SK-N-SH (cell line): ENCODE measurements at regions not wholly inside any gene's neighbourhood (a gene's known extent, or its start where the extent isn't known, plus 50 kb on each side); places are given as distances from the start of the nearest gene placed in this dataset.

Experiments
- CTCF ChIA-PET: fragments of 300-600, 350-600 bp; formaldehyde crosslinking; extraction: SDS; loops from one replicate; lab custom pipeline; 2021; lab: Yijun Ruan, JAX
- POLR2A ChIA-PET: fragments of 350-600 bp; sonication (Branson Sonifier 250); formaldehyde crosslinking; extraction: SDS; loops from one replicate; lab custom pipeline; 2020; ENCODE audit warnings: antibody characterized with exemption, inconsistent platforms; lab: Yijun Ruan, JAX
- DNase-seq: peaks from one replicate; pipeline ENCODE4 v3.0.0; 2012
- H2AFZ ChIP-seq: fragments of 200-600 bp; sonication (generic); 2 replicates; pipeline ENCODE4 v1.8.1; 2016; ENCODE audit warnings: antibody characterized with exemption, mild to moderate bottlenecking, low read depth
- H3F3A ChIP-seq: fragments of 200-600 bp; sonication (generic); replicated peaks from 2 replicates; pipeline ENCODE3; 2016; ENCODE audit warnings: antibody characterized with exemption, mild to moderate bottlenecking; ENCODE audit not compliant: insufficient read depth
- H3K27ac ChIP-seq, 2 experiments: fragments of 200-500 bp in 1 of 2; fragments of 200-600 bp in 1 of 2; sonication (Bioruptor generic) in 1 of 2; sonication (generic), shearing (Covaris generic) in 1 of 2; 2 replicates each; pipeline versions ENCODE4 v1.5.1 to v1.6.1; 2014 to 2016; ENCODE audit warnings: low read depth in 2 of 2, inconsistent platforms in 1 of 2, low read length in 1 of 2, mild to moderate bottlenecking in 1 of 2, mixed read lengths in 1 of 2
- H3K27me3 ChIP-seq: fragments of 200-600 bp; sonication (generic), shearing (Covaris generic); 2 replicates; pipeline ENCODE4 v1.6.1; 2016; ENCODE audit warnings: mixed run types; ENCODE audit not compliant: insufficient read depth
- H3K36me3 ChIP-seq, 2 experiments: fragments of 200-500 bp in 1 of 2; fragments of 200-600 bp in 1 of 2; sonication (Bioruptor generic) in 1 of 2; sonication (generic) in 1 of 2; replicated peaks in 1 of 2; 2 replicates each; pipeline versions ENCODE3 to v1.5.1; 2014 to 2016; ENCODE audit warnings: low read length in 1 of 2, mild to moderate bottlenecking in 1 of 2; ENCODE audit not compliant: insufficient read depth in 2 of 2, control insufficient read depth in 1 of 2
- H3K4me1 ChIP-seq, 2 experiments: fragments of 200-500 bp in 1 of 2; fragments of 200-600 bp in 1 of 2; sonication (Bioruptor generic) in 1 of 2; sonication (generic), shearing (Covaris generic) in 1 of 2; 2 replicates each; pipeline versions ENCODE4 v1.5.1 to v1.6.1; 2014 to 2016; ENCODE audit warnings: low read depth in 1 of 2, low read length in 1 of 2, mixed run types in 1 of 2; ENCODE audit not compliant: insufficient read depth in 2 of 2, control insufficient read depth in 1 of 2
- H3K4me2 ChIP-seq: fragments of 200-600 bp; sonication (generic), shearing (Covaris generic); 2 replicates; pipeline ENCODE4 v1.6.1; 2017; ENCODE audit warnings: mixed run types
- H3K4me3 ChIP-seq, 2 experiments: fragments of 200-500 bp in 1 of 2; fragments of 200-600 bp in 1 of 2; sonication (Bioruptor generic) in 1 of 2; sonication (generic), shearing (Covaris generic) in 1 of 2; 2 replicates each; pipeline versions ENCODE4 v1.5.1 to v1.8.1; 2014 to 2016; ENCODE audit warnings: low read depth in 2 of 2, inconsistent platforms in 1 of 2, low read length in 1 of 2, mild to moderate bottlenecking in 1 of 2, mixed read lengths in 1 of 2, moderate library complexity in 1 of 2
- H3K79me2 ChIP-seq: fragments of 200-600 bp; sonication (generic); 2 replicates; pipeline ENCODE4 v1.8.1; 2017; ENCODE audit warnings: mild to moderate bottlenecking; ENCODE audit not compliant: insufficient read depth
- H3K9ac ChIP-seq: fragments of 200-600 bp; sonication (generic); 2 replicates; pipeline ENCODE4 v1.6.1; 2017; ENCODE audit warnings: mixed run types
- H3K9me2 ChIP-seq: fragments of 200-600 bp; sonication (generic); 2 replicates; pipeline ENCODE4 v1.6.1; 2017; ENCODE audit warnings: mixed run types
- H3K9me3 ChIP-seq: fragments of 200-600 bp; sonication (generic); 2 replicates; pipeline ENCODE4 v1.6.1; 2017; ENCODE audit warnings: mixed run types, mild to moderate bottlenecking, moderate library complexity
- H4K20me1 ChIP-seq: fragments of 200-600 bp; sonication (generic); 2 replicates; pipeline ENCODE4 v1.6.1; 2017; ENCODE audit warnings: mild to moderate bottlenecking, mixed run types; ENCODE audit not compliant: insufficient read depth
- ELF1 ChIP-seq: IDR thresholded peaks from 2 replicates; pipeline ENCODE4 v1.4.0; 2012
- EP300 ChIP-seq, 2 experiments: IDR thresholded peaks; 2 replicates each; pipeline versions ENCODE4 v1.4.0 to v1.6.1; 2012; ENCODE audit warnings: borderline replicate concordance in 1 of 2, low read depth in 1 of 2, low read length in 1 of 2
- FOSL2 ChIP-seq: IDR thresholded peaks from 2 replicates; pipeline ENCODE4 v1.4.0; 2012; ENCODE audit warnings: low read depth, mild to moderate bottlenecking, moderate library complexity, borderline replicate concordance
- GABPA ChIP-seq: IDR thresholded peaks from 2 replicates; pipeline ENCODE4 v1.4.0; 2012; ENCODE audit warnings: low read depth, mild to moderate bottlenecking
- IRF3 ChIP-seq: fragments of 150-350 bp; IDR thresholded peaks from 2 replicates; pipeline ENCODE4 v1.6.1; 2016; ENCODE audit warnings: mild to moderate bottlenecking, low read depth, low read length
- JUND ChIP-seq: IDR thresholded peaks from 2 replicates; pipeline ENCODE4 v1.4.0; 2012
- MXI1 ChIP-seq: IDR thresholded peaks from 2 replicates; pipeline ENCODE4 v1.6.1; 2012; ENCODE audit warnings: mild to moderate bottlenecking, low read depth, low read length, improper control_type of control experiment
- NFIC ChIP-seq: IDR thresholded peaks from 2 replicates; pipeline ENCODE4 v1.4.0; 2012; ENCODE audit warnings: borderline replicate concordance
- NRF1 ChIP-seq: IDR thresholded peaks from 2 replicates; pipeline ENCODE4 v1.6.1; 2012; ENCODE audit warnings: low read depth, mild to moderate bottlenecking, low read length
- RAD21 ChIP-seq: IDR thresholded peaks from 2 replicates; pipeline ENCODE4 v1.6.1; 2012; ENCODE audit warnings: mild to moderate bottlenecking, low read length
- RCOR1 ChIP-seq: fragments of 150-350 bp; IDR thresholded peaks from 2 replicates; pipeline ENCODE4 v1.6.1; 2017; ENCODE audit warnings: antibody characterized with exemption, low read length
- RFX5 ChIP-seq: IDR thresholded peaks from 2 replicates; pipeline ENCODE4 v1.6.1; 2012; ENCODE audit warnings: mild to moderate bottlenecking, improper control_type of control experiment, low read length
- RXRA ChIP-seq: IDR thresholded peaks from 2 replicates; pipeline ENCODE4 v1.4.0; 2012; ENCODE audit warnings: low read depth, mild to moderate bottlenecking, borderline replicate concordance
- SIN3A ChIP-seq: IDR thresholded peaks from 2 replicates; pipeline ENCODE4 v1.6.1; 2012; ENCODE audit warnings: low read depth, mild to moderate bottlenecking, low read length, moderate library complexity, borderline replicate concordance
- TAF1 ChIP-seq: IDR thresholded peaks from 2 replicates; pipeline ENCODE4 v1.6.1; 2012; ENCODE audit warnings: low read depth, mild to moderate bottlenecking, low read length, moderate library complexity, borderline replicate concordance
- WGBS: methylation state at CpG from one replicate; pipeline ENCODE4 v1.1.6; 2017; ENCODE audit warnings: low lambda C conversion rate; 5-methylcytosine and 5-hydroxymethylcytosine counted together

DNA sequence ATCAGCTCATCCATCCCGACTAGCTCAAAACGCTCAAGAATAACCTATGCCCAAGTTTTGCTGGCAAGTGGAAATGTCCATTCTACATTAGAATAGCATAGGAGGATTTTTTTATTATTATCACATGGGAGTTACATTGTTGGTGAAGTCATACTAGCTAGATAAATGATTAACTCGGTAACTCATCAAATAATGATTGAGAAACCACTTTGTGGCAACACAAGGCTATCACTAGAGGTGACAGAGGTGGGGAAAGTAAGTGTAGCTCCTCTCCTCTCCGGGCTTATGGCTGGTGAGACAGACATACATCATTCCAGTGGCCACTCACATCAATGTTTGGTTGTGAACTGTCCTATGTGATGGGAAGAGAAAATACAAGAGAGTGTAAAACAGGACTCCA, 161.6 kb downstream of the ZIC5 start:
- H3K36me3 ChIP-seq: no peaks in the 10 kb centered on the region
- H3K27ac ChIP-seq: no peak overlapping the region
- H3K4me2 ChIP-seq: no peak overlapping the region
- no peaks in the 10 kb centered on the region for H3K9me3 ChIP-seq
- no peaks in the 10 kb centered on the region for H3K9me2 ChIP-seq
- no peaks in the 10 kb centered on the region for H3K79me2 ChIP-seq
- WGBS: 64% methylated on average over 4 of the region's 4 CpGs
- H3K27me3 ChIP-seq: no peaks in the 10 kb centered on the region
- ChIA-PET POLR2A (no interaction called here), CTCF (interaction anchor here (1.1 kb wide), 1 partner anchor 107 kb away, joined by 3 read pairs; no protein-coding TSS in a partner anchor)
- no peaks in the 10 kb centered on the region for H4K20me1 ChIP-seq
- H3K4me1 ChIP-seq: peaks cover 0 to 15% of the 10 kb centered on the region in 2 experiments; a peak in 1 of 4 replicates
- no peak overlapping the region for H3K9ac ChIP-seq
- H3F3A ChIP-seq: peaks cover 6% of the 10 kb centered on the region
- TF ChIP-seq GABPA (no peak), EP300 (IDR thresholded peaks at IDR 0.05; ENCODE audit: borderline replicate concordance in 1 of 2, low read depth in 1 of 2, low read length in 1 of 2) (no peak), SIN3A (no peak), NRF1 (no peak), ELF1 (no peak), MXI1 (no peak), RCOR1 (no peak), TAF1 (no peak), FOSL2 (no peak), JUND (no peak), NFIC (no peak), IRF3 (no peak), RFX5 (no peak), RAD21 (no peak), RXRA (no peak)
- H3K4me3 ChIP-seq: no peak overlapping the region
- H2AFZ ChIP-seq: no peak overlapping the region
- no peak for DNase-seq

DNA sequence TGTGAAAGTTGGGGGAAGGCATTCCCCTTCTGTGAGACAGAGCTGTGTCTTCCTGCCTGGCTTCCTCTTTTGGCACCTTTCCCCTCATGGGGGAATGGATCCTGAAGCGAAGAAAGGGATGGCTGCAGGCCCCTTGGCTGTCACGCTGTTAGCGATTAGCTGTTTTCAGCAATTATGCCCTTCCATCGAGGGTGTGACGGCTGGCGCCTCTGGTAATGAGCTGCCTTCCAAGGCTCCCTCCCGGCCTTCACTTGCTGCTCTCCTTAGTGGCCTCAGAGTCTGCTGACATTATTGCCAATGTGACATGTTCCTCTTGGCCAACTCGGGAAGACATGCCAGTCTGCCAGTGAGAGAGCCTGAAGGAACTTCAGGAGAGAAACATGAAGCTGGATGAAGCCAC, 162.1 kb downstream of the ZIC5 start:
- Histone ChIP-seq H3K9ac (no peak overlapping the region), H3K9me2 (no peaks in the 10 kb centered on the region), H4K20me1 (no peaks in the 10 kb centered on the region), H3K4me1 (peaks cover 0 to 15% of the 10 kb centered on the region in 2 experiments; a peak in 1 of 4 replicates), H3K27me3 (no peaks in the 10 kb centered on the region), H3K9me3 (no peaks in the 10 kb centered on the region), H3K4me2 (no peak overlapping the region), H3K36me3 (no peaks in the 10 kb centered on the region), H2AFZ (no peak overlapping the region), H3K79me2 (no peaks in the 10 kb centered on the region), H3F3A (peaks cover 6% of the 10 kb centered on the region), H3K27ac (no peak overlapping the region), H3K4me3 (no peak overlapping the region)
- ChIA-PET CTCF (no interaction called here), POLR2A (no interaction called here)
- no peak for DNase-seq
- 67% methylated on average over 6 of the region's 8 CpGs for WGBS
- TF ChIP-seq EP300 (IDR thresholded peaks at IDR 0.05; ENCODE audit: borderline replicate concordance in 1 of 2, low read depth in 1 of 2, low read length in 1 of 2) (no peak), RCOR1 (no peak)
